H1 (cell line): ENCODE measurements at regions not wholly inside any gene's neighbourhood (a gene's known extent, or its start where the extent isn't known, plus 50 kb on each side); places are given as distances from the start of the nearest gene placed in this dataset.

Experiments
- POU5F1 ChIP-seq: IDR thresholded peaks from 2 replicates; pipeline ENCODE4 v1.6.1; 2011; ENCODE audit warnings: low read depth, mild to moderate bottlenecking, low read length, moderate library complexity
- SIX5 ChIP-seq: IDR thresholded peaks from 2 replicates; pipeline ENCODE4 v1.6.1; 2011; ENCODE audit warnings: mild to moderate bottlenecking, low read depth, low read length
- SP2 ChIP-seq: IDR thresholded peaks from 2 replicates; pipeline ENCODE4 v1.6.1; 2012; ENCODE audit warnings: mild to moderate bottlenecking, low read length, inconsistent platforms
- ZNF274 ChIP-seq: IDR thresholded peaks from 2 replicates; pipeline ENCODE4 v1.7.0; 2012; ENCODE audit warnings: low read length, borderline replicate concordance; ENCODE audit errors: extremely low read depth

DNA sequence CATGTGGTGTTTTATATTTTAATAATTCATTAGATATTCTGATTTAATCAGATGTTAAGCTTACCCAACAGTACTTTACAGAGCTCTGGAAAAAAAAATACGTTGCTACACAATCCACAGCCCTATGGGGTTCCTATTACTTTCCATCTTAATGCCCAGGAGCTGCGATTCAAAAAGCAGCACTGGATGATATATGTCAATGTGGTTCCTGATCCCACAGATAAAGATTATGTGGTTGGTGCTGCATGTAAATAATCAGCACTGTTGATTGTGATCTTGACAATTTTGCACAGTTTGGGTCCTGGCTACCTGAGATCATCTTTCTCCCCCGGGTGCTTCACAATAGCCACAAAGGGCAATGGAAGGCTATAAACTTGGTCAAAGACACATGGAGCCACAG is 72.7 kb upstream of the DCLK2 start (continued):
- TF ChIP-seq ZNF274 (no peak), SIX5 (no peak), POU5F1 (no peak), SP2 (no peak)
- TF ChIP-seq, all 59 proteins: peak for 0
